GM19324 (cell line): ENCODE measurements at regions not wholly inside any gene's neighbourhood (a gene's known extent, or its start where the extent isn't known, plus 50 kb on each side); places are given as distances from the start of the nearest gene placed in this dataset.
"Not testable (repeated sequence)": the region's sequence is repeated elsewhere in the genome, so short reads cannot be mapped to it uniquely, and the experiment has no call there.

Experiments
- ATAC-seq: cut with Tn5 transposase; IDR thresholded peaks from one replicate; pipeline ENCODE4 v1.9.1; 2021; ENCODE audit warnings: mild to moderate bottlenecking, moderate library complexity; ENCODE audit not compliant: unreplicated experiment, low FRiP score

GRCh38 chr9:6160579-6160978 lies 55.0 kb upstream of the IL33 start:
- no peak for ATAC-seq

- ATAC-seq, result no peak
These were observed 62.2 kb upstream of the IL33 start for GRCh38 chr9:6153425-6153824.

GRCh38 chr9:6152788-6153187 lies 62.8 kb upstream of the IL33 start:
- no peak for ATAC-seq

GRCh38 chr9:6150483-6150882 lies 65.1 kb upstream of the IL33 start:
- ATAC-seq, result no peak

- ATAC-seq, result no peak
These were observed 66.3 kb upstream of the IL33 start for GRCh38 chr9:6149315-6149714.

GRCh38 chr9:6147846-6148245 lies 67.8 kb upstream of the IL33 start:
- no peak for ATAC-seq

GRCh38 chr9:6144947-6145346 lies 70.7 kb upstream of the IL33 start:
- ATAC-seq, result no peak

- no peak for ATAC-seq
These were observed 72.7 kb upstream of the IL33 start for GRCh38 chr9:6142799-6143454.

- ATAC-seq, result not testable (repeated sequence)
These were observed 79.8 kb upstream of the IL33 start for GRCh38 chr9:6135780-6136179.

GRCh38 chr9:6134661-6135180 lies 80.9 kb upstream of the IL33 start:
- ATAC-seq, result no peak

- ATAC-seq, result no peak
These were observed 82.1 kb upstream of the IL33 start for GRCh38 chr9:6133346-6134063.

- no peak for ATAC-seq
These were observed 83.0 kb upstream of the IL33 start for GRCh38 chr9:6132650-6133049.

- ATAC-seq, result no peak
These were observed 87.6 kb upstream of the IL33 start for GRCh38 chr9:6128030-6128429.

- ATAC-seq, result no peak
These were observed 89.2 kb upstream of the IL33 start for GRCh38 chr9:6126377-6126776.

- no peak for ATAC-seq
These were observed 92.2 kb upstream of the IL33 start for GRCh38 chr9:6123416-6123815.

- no peak for ATAC-seq
These were observed 93.9 kb upstream of the IL33 start for GRCh38 chr9:6121707-6122106.

- no peak for ATAC-seq
These were observed 99.0 kb upstream of the RANBP6 start for GRCh38 chr9:6114424-6114823.

GRCh38 chr9:6113819-6114218 lies 98.4 kb upstream of the RANBP6 start:
- no peak for ATAC-seq

- ATAC-seq, result no peak
These were observed 97.9 kb upstream of the RANBP6 start for GRCh38 chr9:6113312-6113711.

- no peak for ATAC-seq
These were observed 94.6 kb upstream of the RANBP6 start for GRCh38 chr9:6109986-6110385.

- no peak for ATAC-seq
These were observed 94.1 kb upstream of the RANBP6 start for GRCh38 chr9:6109571-6109970.

GRCh38 chr9:6106711-6107339 lies 91.4 kb upstream of the RANBP6 start:
- no peak for ATAC-seq
